Prostate gland (tissue), 2 donors: ENCODE measurements at regions not wholly inside any gene's neighbourhood (a gene's known extent, or its start where the extent isn't known, plus 50 kb on each side); places are given as distances from the start of the nearest gene placed in this dataset.

ENCODE experiments used
- CTCF ChIP-seq, 4 experiments: fragments of 200-600 bp in 2 of 4; fragments of 450-650 bp in 2 of 4; sonication (generic) in 2 of 4; IDR thresholded peaks; 1 replicate in 3 of 4; 2 replicates in 1 of 4; pipeline ENCODE4 v1.5.1; 2016 to 2019; ENCODE audit warnings: antibody characterized with exemption in 4 of 4, mild to moderate bottlenecking in 2 of 4, moderate library complexity in 2 of 4
- POLR2A ChIP-seq: fragments of 450-650 bp; IDR thresholded peaks from one replicate; pipeline ENCODE4 v1.6.1; 2016; ENCODE audit warnings: antibody characterized with exemption, mild to moderate bottlenecking

- TF ChIP-seq CTCF (IDR thresholded peaks at IDR 0.05): no peak
- TF ChIP-seq POLR2A: no peak
These were observed 55.6 kb upstream of the LBX1 start for GRCh38 chr10:101284744-101285463.
